ENCODE measurements at regions not wholly inside any gene's neighbourhood (a gene's known extent, or its start where the extent isn't known, plus 50 kb on each side); places are given as distances from the start of the nearest gene placed in this dataset.

DNA sequence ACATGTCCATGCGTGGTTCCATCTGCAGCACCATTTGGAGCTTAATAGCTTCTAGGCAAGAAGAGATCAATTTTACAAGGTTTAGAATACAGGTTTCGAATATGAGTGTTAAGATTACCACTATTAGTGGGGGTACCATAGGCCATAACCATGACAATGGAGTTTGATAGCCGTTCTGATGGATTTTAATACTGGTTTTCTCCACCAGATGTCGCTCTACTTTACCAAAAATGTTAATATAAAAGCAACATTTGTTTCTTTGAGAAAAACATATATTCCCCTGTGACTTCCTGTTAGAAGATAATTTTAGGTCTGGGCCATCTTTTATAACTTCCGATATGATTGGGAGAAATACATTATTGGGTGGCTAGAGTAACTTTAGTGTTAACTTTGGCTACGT is 499.7 kb upstream of the POU3F4 start:
- ATAC-seq: no peak
- no peak overlapping the region for H3K4me2 ChIP-seq
- no peaks in the 10 kb centered on the region for H3K9me3 ChIP-seq
- WGBS (ENCODE audit: missing lambda C conversion rate): 37% methylated on average over 6 of the region's 6 CpGs
- DNase-seq (ENCODE audit: low read depth in 1 of 2, low spot score in 1 of 2): peak in 1 of 2 experiments; percentile 1
- no peak overlapping the region for H3K27ac ChIP-seq
- ChIA-PET CTCF (interaction anchor here (1.0 kb wide), 1 partner anchor 35 kb away, joined by 3 read pairs; no protein-coding TSS in a partner anchor), POLR2A (no interaction called here)
- FAIRE-seq: no peak
- TF ChIP-seq, protein P1, sequence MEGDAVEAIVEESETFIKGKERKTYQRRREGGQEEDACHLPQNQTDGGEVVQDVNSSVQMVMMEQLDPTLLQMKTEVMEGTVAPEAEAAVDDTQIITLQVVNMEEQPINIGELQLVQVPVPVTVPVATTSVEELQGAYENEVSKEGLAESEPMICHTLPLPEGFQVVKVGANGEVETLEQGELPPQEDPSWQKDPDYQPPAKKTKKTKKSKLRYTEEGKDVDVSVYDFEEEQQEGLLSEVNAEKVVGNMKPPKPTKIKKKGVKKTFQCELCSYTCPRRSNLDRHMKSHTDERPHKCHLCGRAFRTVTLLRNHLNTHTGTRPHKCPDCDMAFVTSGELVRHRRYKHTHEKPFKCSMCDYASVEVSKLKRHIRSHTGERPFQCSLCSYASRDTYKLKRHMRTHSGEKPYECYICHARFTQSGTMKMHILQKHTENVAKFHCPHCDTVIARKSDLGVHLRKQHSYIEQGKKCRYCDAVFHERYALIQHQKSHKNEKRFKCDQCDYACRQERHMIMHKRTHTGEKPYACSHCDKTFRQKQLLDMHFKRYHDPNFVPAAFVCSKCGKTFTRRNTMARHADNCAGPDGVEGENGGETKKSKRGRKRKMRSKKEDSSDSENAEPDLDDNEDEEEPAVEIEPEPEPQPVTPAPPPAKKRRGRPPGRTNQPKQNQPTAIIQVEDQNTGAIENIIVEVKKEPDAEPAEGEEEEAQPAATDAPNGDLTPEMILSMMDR (IDR thresholded peaks at IDR 0.05): 0 out of 3 replicates have a peak, but pooled peaks have one; percentile 16
- no peak for TF ChIP-seq NPAS2 (CRISPR knock-in tag; IDR thresholded peaks at IDR 0.05; ENCODE audit: borderline replicate concordance)
- H3K4me1 ChIP-seq: no peaks in the 10 kb centered on the region
- H3K4me3 ChIP-seq: no peak overlapping the region

DNA sequence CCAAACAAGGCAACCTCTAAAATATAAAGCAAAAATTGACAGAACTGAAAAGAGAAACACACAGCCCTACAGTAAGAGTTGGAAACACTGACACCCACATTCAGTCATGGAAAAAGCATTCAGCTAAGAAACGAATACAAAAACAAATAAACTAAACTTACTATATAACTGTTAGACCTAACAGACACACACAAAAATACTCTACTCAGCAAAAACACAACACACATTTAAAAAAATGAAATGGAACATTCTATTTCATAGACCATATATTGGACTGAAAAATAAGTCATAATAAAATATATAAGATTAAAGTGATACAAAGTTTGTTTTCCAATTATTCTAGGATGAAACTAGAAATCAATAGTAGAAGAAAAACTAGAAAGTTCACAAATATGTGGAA is 488.8 kb upstream of the POU3F4 start:
- 10% methylated on average over 1 of the region's 1 CpG for WGBS (ENCODE audit: missing lambda C conversion rate)
- no peak for FAIRE-seq
- TF ChIP-seq, protein P2, sequence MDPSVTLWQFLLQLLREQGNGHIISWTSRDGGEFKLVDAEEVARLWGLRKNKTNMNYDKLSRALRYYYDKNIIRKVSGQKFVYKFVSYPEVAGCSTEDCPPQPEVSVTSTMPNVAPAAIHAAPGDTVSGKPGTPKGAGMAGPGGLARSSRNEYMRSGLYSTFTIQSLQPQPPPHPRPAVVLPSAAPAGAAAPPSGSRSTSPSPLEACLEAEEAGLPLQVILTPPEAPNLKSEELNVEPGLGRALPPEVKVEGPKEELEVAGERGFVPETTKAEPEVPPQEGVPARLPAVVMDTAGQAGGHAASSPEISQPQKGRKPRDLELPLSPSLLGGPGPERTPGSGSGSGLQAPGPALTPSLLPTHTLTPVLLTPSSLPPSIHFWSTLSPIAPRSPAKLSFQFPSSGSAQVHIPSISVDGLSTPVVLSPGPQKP (IDR thresholded peaks at IDR 0.05; ENCODE audit: low read depth, low read length): no peak
- TF ChIP-seq ZC3H11A (IDR thresholded peaks at IDR 0.05) (no peak), MAFK (IDR thresholded peaks at IDR 0.05; ENCODE audit: partially characterized antibody) (peak; percentile 11)
- TF ChIP-seq, protein P3, sequence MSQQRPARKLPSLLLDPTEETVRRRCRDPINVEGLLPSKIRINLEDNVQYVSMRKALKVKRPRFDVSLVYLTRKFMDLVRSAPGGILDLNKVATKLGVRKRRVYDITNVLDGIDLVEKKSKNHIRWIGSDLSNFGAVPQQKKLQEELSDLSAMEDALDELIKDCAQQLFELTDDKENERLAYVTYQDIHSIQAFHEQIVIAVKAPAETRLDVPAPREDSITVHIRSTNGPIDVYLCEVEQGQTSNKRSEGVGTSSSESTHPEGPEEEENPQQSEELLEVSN (IDR thresholded peaks at IDR 0.05; ENCODE audit: borderline replicate concordance, low read depth): no peak

DNA sequence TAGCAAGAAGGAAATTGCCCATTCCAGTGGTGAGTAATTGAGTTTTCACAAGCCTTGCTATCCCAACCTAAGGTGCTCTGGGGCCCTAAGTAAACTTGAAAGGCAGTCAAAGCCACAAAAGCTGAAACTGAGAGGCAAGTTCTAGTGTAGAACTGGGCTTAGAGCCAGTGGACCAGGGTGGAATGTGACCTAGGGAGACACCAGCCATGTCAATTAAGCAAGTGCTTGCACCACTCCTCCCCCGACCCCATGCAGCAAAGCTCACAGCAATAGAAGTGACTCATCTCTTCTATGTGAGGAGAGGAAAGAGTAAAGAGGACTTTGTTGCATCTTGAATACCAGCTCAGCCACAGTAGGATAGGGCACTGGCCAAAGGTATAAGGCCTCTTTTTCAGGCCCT is 486.1 kb upstream of the POU3F4 start:
- 0% methylated on average over 1 of the region's 1 CpG for WGBS (ENCODE audit: missing lambda C conversion rate)
- no peak; a peak in 1 of 6 replicates for ATAC-seq
- POLR2A ChIA-PET: no interaction called here
- H3K4me3 ChIP-seq: no peak overlapping the region
- peak in 1 of 2 experiments; percentile 8 for DNase-seq (ENCODE audit: low read depth in 1 of 2, low spot score in 1 of 2)
- no peak for FAIRE-seq
- H3K4me1 ChIP-seq: no peaks in the 10 kb centered on the region
- H3K27ac ChIP-seq: no peak overlapping the region
- CTCF ChIA-PET: no interaction called here
- H3K9me3 ChIP-seq: no peaks in the 10 kb centered on the region
- no peak overlapping the region for H3K4me2 ChIP-seq
- TF ChIP-seq MYC (IDR thresholded peaks at IDR 0.05; ENCODE audit: borderline replicate concordance, low read length) (no peak), POLR2A (IDR thresholded peaks at IDR 0.05; ENCODE audit: low read length) (no peak), KDM1A (IDR thresholded peaks at IDR 0.05; ENCODE audit: low read depth) (no peak), RNF2 (IDR thresholded peaks at IDR 0.05; ENCODE audit: borderline replicate concordance, low read depth) (no peak), HOXB13 (CRISPR knock-in tag; IDR thresholded peaks at IDR 0.05; ENCODE audit: low read depth) (no peak), BHLHE40 (IDR thresholded peaks at IDR 0.05; ENCODE audit: low read depth, low read length) (no peak), EHF (CRISPR knock-in tag; IDR thresholded peaks at IDR 0.05) (no peak), CHD2 (IDR thresholded peaks at IDR 0.05; ENCODE audit: low read length, partially characterized antibody) (no peak), CBX2 (IDR thresholded peaks at IDR 0.05; ENCODE audit: borderline replicate concordance, low read depth) (no peak), ZC3H11A (IDR thresholded peaks at IDR 0.05) (no peak), PHF8 (IDR thresholded peaks at IDR 0.05; ENCODE audit: borderline replicate concordance, low read depth) (no peak), GATA3 (IDR thresholded peaks at IDR 0.05; ENCODE audit: borderline replicate concordance) (no peak), CHD4 (IDR thresholded peaks at IDR 0.05; ENCODE audit: borderline replicate concordance) (no peak)
- TF ChIP-seq, protein P4, sequence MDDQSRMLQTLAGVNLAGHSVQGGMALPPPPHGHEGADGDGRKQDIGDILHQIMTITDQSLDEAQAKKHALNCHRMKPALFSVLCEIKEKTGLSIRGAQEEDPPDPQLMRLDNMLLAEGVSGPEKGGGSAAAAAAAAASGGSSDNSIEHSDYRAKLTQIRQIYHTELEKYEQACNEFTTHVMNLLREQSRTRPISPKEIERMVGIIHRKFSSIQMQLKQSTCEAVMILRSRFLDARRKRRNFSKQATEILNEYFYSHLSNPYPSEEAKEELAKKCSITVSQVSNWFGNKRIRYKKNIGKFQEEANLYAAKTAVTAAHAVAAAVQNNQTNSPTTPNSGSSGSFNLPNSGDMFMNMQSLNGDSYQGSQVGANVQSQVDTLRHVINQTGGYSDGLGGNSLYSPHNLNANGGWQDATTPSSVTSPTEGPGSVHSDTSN (IDR thresholded peaks at IDR 0.05): no peak
- TF ChIP-seq, protein P5, sequence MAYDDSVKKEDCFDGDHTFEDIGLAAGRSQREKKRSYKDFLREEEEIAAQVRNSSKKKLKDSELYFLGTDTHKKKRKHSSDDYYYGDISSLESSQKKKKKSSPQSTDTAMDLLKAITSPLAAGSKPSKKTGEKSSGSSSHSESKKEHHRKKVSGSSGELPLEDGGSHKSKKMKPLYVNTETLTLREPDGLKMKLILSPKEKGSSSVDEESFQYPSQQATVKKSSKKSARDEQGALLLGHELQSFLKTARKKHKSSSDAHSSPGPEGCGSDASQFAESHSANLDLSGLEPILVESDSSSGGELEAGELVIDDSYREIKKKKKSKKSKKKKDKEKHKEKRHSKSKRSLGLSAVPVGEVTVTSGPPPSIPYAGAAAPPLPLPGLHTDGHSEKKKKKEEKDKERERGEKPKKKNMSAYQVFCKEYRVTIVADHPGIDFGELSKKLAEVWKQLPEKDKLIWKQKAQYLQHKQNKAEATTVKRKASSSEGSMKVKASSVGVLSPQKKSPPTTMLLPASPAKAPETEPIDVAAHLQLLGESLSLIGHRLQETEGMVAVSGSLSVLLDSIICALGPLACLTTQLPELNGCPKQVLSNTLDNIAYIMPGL (CRISPR knock-in tag; IDR thresholded peaks at IDR 0.05; ENCODE audit: borderline replicate concordance): no peak

More for the DNA sequence above, 488.8 kb upstream of the POU3F4 start:
- ChIA-PET POLR2A (no interaction called here), CTCF (no interaction called here)
- Histone ChIP-seq H3K4me3 (no peak overlapping the region), H3K9me3 (no peaks in the 10 kb centered on the region), H3K4me1 (no peaks in the 10 kb centered on the region), H3K4me2 (no peak overlapping the region), H3K27ac (no peak overlapping the region)
- DNase-seq (ENCODE audit: low read depth in 1 of 2, low spot score in 1 of 2): no peak
- no peak for ATAC-seq

Measured in A549 (cell line).